Stomach (tissue), 4 donors: ENCODE measurements at regions not wholly inside any gene's neighbourhood (a gene's known extent, or its start where the extent isn't known, plus 50 kb on each side); places are given as distances from the start of the nearest gene placed in this dataset.

ENCODE experiments used
- CTCF ChIP-seq, 7 experiments: fragments of 450-650 bp in 4 of 7; fragments of 200-600 bp in 3 of 7; sonication (generic) in 3 of 7; IDR thresholded peaks; one replicate each; pipeline ENCODE4 v1.5.1; 2016 to 2019; ENCODE audit warnings: antibody characterized with exemption in 7 of 7, control low read depth in 2 of 7, mild to moderate bottlenecking in 1 of 7
- POLR2A ChIP-seq, 4 donors: fragments of 450-650 bp; IDR thresholded peaks; one replicate each; pipeline ENCODE4 v1.6.1; 2016; ENCODE audit warnings: antibody characterized with exemption in 4 of 4, control low read depth in 2 of 4, mild to moderate bottlenecking in 1 of 4, moderate library complexity in 1 of 4

DNA sequence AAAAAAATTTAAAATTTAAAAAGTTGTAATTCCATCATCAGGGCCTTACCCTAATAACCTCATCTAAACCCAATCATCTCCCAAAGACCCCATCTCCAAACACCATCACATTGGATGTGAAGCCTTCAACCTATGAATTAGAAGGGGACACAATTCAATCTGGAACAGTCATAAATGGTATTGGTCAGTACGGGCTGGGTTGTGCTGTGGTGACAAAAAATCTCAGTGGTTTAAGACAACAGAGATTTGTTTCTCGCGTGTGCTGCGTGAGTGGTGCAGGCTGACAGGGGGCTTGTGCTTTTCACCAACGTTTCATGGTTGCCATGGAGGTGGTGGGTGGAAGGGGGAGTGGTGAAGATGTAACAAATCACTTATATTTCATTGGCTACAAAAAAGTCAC is 174.5 kb downstream of the INHBB start:
- TF ChIP-seq POLR2A (IDR thresholded peaks at IDR 0.05): no peak
- no peak for TF ChIP-seq CTCF (IDR thresholded peaks at IDR 0.05)
